ENCODE measurements at regions not wholly inside any gene's neighbourhood (a gene's known extent, or its start where the extent isn't known, plus 50 kb on each side); places are given as distances from the start of the nearest gene placed in this dataset.
"Not testable (repeated sequence)": the region's sequence is repeated elsewhere in the genome, so short reads cannot be mapped to it uniquely, and the experiment has no call there.

- no peak for DNase-seq
These were observed 276.4 kb upstream of the BOD1L1 start for GRCh38 chr4:13903901-13904300.

- DNase-seq, result no peak
These were observed 278.0 kb upstream of the BOD1L1 start for GRCh38 chr4:13905543-13905942.

- no peak for DNase-seq
These were observed 279.2 kb upstream of the BOD1L1 start for GRCh38 chr4:13906727-13907126.

- no peak for DNase-seq
These were observed 279.8 kb upstream of the BOD1L1 start for GRCh38 chr4:13907255-13907751.

- no peak for DNase-seq
These were observed 280.9 kb upstream of the BOD1L1 start for GRCh38 chr4:13908455-13908854.

- no peak for DNase-seq
These were observed 283.0 kb upstream of the BOD1L1 start for GRCh38 chr4:13910556-13910955.

- DNase-seq, result no peak
These were observed 283.7 kb upstream of the BOD1L1 start for GRCh38 chr4:13911256-13911655.

- DNase-seq, result no peak
These were observed 285.0 kb upstream of the BOD1L1 start for GRCh38 chr4:13912436-13912925.

GRCh38 chr4:13912966-13913365, 285.4 kb upstream of the BOD1L1 start:
- no peak for DNase-seq

GRCh38 chr4:13917015-13917414, 289.5 kb upstream of the BOD1L1 start:
- no peak for DNase-seq

GRCh38 chr4:13918110-13918509, 290.6 kb upstream of the BOD1L1 start:
- no peak for DNase-seq

GRCh38 chr4:13918991-13919441, 291.5 kb upstream of the BOD1L1 start:
- no peak for DNase-seq

- no peak for DNase-seq
These were observed 292.8 kb upstream of the BOD1L1 start for GRCh38 chr4:13920111-13920875.

GRCh38 chr4:13920901-13921300, 293.4 kb upstream of the BOD1L1 start:
- DNase-seq, result no peak

GRCh38 chr4:13921805-13922204, 294.3 kb upstream of the BOD1L1 start:
- no peak for DNase-seq

GRCh38 chr4:13922459-13922858, 294.9 kb upstream of the BOD1L1 start:
- no peak for DNase-seq

GRCh38 chr4:13922873-13923645, 295.5 kb upstream of the BOD1L1 start:
- DNase-seq, result no peak

GRCh38 chr4:13924900-13925299, 297.4 kb upstream of the BOD1L1 start:
- DNase-seq, result not testable (repeated sequence)

GRCh38 chr4:13928214-13928613, 300.7 kb upstream of the BOD1L1 start:
- no peak for DNase-seq

- DNase-seq, result no peak
These were observed 302.6 kb upstream of the BOD1L1 start for GRCh38 chr4:13930155-13930554.

- no peak for DNase-seq
These were observed 305.7 kb upstream of the BOD1L1 start for GRCh38 chr4:13933191-13933590.

- no peak for DNase-seq
These were observed 310.8 kb upstream of the BOD1L1 start for GRCh38 chr4:13938299-13938698.

- DNase-seq, result no peak
These were observed 313.4 kb upstream of the BOD1L1 start for GRCh38 chr4:13940921-13941320.

GRCh38 chr4:13942977-13943376, 315.5 kb upstream of the BOD1L1 start:
- no peak for DNase-seq
